ENCODE measurements at regions not wholly inside any gene's neighbourhood (a gene's known extent, or its start where the extent isn't known, plus 50 kb on each side); places are given as distances from the start of the nearest gene placed in this dataset.

DNA sequence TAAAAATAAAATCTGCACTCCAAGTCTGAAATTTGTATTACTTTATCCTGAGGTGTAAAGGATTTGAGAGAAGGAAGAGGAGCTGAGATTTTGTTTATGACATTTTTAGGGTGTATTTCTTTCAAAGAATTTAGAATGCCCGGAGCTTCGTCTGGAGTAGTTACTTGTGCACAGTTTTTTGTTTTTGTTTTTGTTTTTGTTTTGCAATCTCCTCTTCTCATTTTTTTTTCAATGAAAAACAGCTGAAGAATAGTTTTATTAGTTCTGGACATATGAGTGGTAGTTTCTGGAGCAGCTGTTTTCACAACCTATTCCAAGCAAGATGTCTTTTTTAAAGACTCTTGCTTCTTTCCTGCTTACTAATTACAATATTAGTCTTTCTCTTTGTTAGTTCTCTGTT, 408.2 kb upstream of the PTGER4 start:
- no peak overlapping the region for H3K4me3 ChIP-seq (ENCODE audit: low read depth, low read length)
- TF ChIP-seq, protein P1, sequence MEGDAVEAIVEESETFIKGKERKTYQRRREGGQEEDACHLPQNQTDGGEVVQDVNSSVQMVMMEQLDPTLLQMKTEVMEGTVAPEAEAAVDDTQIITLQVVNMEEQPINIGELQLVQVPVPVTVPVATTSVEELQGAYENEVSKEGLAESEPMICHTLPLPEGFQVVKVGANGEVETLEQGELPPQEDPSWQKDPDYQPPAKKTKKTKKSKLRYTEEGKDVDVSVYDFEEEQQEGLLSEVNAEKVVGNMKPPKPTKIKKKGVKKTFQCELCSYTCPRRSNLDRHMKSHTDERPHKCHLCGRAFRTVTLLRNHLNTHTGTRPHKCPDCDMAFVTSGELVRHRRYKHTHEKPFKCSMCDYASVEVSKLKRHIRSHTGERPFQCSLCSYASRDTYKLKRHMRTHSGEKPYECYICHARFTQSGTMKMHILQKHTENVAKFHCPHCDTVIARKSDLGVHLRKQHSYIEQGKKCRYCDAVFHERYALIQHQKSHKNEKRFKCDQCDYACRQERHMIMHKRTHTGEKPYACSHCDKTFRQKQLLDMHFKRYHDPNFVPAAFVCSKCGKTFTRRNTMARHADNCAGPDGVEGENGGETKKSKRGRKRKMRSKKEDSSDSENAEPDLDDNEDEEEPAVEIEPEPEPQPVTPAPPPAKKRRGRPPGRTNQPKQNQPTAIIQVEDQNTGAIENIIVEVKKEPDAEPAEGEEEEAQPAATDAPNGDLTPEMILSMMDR (IDR thresholded peaks at IDR 0.05; ENCODE audit: insufficient read depth, low read length, missing control alignments) = no peak
- no peak for DNase-seq (ENCODE audit: low read depth, low spot score)
- POLR2A ChIA-PET = no interaction called here
- CTCF ChIA-PET = no interaction called here

DNA sequence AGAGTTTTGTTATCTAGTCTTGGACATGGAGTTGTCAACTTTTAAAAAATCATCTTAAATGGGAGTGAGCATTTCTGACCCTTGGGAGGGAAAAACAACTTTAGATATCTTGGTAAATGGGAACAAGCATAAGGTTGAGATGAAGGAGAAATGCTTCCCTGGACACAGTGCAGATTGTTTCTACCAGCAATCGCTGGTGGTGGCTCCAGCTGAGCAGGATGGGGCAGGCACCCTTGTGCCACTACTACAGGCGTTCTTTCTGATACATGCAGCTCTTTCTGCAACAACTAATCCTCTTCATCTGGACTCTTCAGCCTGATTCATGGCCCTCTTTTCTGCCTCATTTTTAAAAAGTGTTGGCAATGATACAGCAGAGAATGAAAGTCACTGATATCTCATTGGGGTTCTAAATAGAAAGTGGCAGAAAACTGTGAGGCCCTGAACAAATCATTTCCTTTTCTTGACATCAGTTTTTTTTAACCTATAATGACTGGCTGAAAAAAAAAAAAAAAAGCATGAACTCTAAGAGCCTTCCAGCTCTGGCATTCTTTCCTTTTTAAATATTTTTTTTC, 409.4 kb upstream of the PTGER4 start:
- TF ChIP-seq, protein P1 (IDR thresholded peaks at IDR 0.05; ENCODE audit: insufficient read depth, low read length, missing control alignments) = no peak
- CTCF ChIA-PET = no interaction called here
- POLR2A ChIA-PET = interaction anchor here (0.6 kb wide), 1 partner anchor 645 kb away, joined by 3 read pairs; no protein-coding TSS in a partner anchor
- no peak for DNase-seq (ENCODE audit: low read depth, low spot score)
- no peak overlapping the region for H3K4me3 ChIP-seq (ENCODE audit: low read depth, low read length)

DNA sequence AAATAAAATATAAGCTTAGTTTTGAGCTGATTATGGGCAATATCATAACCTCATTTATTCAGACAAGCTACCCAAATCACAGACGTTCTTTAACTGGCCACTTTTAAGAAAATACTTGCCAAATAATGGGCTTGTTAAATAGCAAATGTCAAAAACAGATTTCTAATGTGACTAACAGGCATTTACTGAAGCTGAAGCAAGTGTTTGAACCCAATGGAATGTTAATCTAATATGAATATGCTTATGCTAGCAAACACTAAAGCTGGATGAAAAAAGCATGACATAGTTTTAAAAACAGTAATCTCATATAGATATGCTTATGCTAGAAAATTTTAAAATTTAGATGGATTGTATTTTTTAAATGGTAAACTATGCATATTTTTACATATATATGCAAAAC, 411.6 kb upstream of the PTGER4 start:
- H3K4me3 ChIP-seq (ENCODE audit: low read depth, low read length) = no peak overlapping the region
- ChIA-PET POLR2A (no interaction called here), CTCF (no interaction called here)
- DNase-seq (ENCODE audit: low read depth, low spot score) = no peak
- TF ChIP-seq, protein P1 (IDR thresholded peaks at IDR 0.05; ENCODE audit: insufficient read depth, low read length, missing control alignments) = no peak

DNA sequence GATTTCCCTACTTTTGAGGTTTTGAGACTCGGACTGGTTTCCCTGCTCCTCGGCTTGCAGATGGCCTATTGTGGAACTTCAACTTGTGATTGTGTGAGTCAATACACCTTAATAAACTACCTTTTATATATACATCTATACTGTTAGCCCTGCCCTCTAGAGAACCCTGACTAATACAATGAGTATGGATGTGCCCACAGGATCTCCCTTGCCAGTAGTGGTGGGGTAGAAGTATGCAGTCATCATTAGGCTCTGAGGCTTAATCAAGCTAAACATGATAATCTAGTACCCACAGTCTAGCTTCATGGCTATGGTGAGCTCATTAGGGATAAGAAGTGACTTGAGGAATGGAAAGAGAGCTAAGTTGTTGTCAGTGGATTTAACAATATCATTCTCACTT, 412.8 kb upstream of the PTGER4 start:
- POLR2A ChIA-PET = no interaction called here
- no peak overlapping the region for H3K4me3 ChIP-seq (ENCODE audit: low read depth, low read length)
- CTCF ChIA-PET = no interaction called here
- TF ChIP-seq, protein P1 (IDR thresholded peaks at IDR 0.05; ENCODE audit: insufficient read depth, low read length, missing control alignments) = no peak
- DNase-seq (ENCODE audit: low read depth, low spot score) = no peak

DNA sequence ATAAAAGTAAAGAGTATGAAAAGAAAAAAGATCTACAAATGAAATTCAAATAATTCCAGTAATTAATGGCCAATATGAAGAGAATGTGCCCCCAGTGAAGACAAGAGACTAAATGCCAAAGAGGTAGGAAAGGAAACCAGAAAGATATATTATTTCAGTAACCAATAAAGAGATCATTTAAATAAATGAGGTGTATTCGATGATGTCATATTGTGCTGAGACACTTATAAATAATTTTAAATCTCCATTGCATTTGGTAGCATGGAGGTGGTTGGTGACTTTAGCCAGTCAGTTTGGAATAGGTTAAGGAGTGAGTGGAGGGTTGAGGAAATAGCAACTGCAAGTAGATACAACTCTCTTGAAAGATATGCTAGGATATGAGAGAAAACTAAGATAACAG, 417.7 kb upstream of the PTGER4 start:
- ChIA-PET POLR2A (no interaction called here), CTCF (no interaction called here)
- no peak overlapping the region for H3K4me3 ChIP-seq (ENCODE audit: low read depth, low read length)
- no peak for DNase-seq (ENCODE audit: low read depth, low spot score)
- TF ChIP-seq, protein P1 (IDR thresholded peaks at IDR 0.05; ENCODE audit: insufficient read depth, low read length, missing control alignments) = no peak

DNA sequence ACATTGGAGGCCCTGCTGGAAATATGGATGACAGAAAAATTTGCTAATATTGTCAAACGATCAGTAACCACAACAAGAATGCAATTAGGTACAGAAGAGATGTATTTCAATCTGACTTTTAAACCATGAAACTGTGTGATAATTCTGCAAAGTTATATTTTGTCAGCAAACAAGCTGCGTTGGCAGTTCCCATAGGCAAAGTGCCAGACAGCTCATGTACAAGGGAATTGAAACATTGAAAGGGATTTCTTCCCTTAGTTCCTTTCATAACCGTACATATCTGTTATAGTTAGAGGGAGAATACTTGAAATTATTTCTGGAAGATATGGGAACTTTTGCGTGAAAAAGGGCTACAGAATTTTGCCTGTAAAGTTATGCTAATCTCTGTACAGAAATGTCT, 419.4 kb upstream of the PTGER4 start:
- TF ChIP-seq, protein P1 (IDR thresholded peaks at IDR 0.05; ENCODE audit: insufficient read depth, low read length, missing control alignments) = no peak
- ChIA-PET POLR2A (no interaction called here), CTCF (no interaction called here)
- no peak overlapping the region for H3K4me3 ChIP-seq (ENCODE audit: low read depth, low read length)
- no peak for DNase-seq (ENCODE audit: low read depth, low spot score)
